CD4-positive, alpha-beta T cell treated with Interleukin-15 for 4 hours (primary cell): ENCODE measurements at regions not wholly inside any gene's neighbourhood (a gene's known extent, or its start where the extent isn't known, plus 50 kb on each side); places are given as distances from the start of the nearest gene placed in this dataset.

Experiments
- DNase-seq: peaks from one replicate; pipeline ENCODE4 v3.0.0-alpha.2; 2020; ENCODE audit warnings: low spot score

GRCh38 chr4:10334506-10335028 is 122.7 kb downstream of the ZNF518B start:
- DNase-seq, result no peak

DNA sequence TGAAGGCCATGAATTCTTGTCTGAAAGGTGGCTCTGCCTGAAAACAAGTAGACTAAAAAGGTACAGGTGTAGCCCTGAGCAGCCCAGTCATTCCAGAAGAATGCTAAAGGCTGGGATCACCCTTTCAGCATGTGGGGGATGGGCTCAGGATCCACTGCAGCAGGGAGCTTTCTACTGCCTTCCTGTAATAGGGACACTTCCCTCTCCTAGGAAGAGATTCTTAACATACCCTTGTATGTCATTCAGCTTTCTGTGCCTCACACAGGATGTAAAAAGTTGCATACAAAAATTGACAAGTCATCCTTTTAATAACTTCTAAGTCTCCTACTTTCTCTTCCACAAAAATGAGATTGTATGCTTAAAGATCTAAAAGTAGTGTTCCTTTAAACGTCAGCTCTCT is 123.3 kb downstream of the ZNF518B start:
- DNase-seq, result no peak

DNA sequence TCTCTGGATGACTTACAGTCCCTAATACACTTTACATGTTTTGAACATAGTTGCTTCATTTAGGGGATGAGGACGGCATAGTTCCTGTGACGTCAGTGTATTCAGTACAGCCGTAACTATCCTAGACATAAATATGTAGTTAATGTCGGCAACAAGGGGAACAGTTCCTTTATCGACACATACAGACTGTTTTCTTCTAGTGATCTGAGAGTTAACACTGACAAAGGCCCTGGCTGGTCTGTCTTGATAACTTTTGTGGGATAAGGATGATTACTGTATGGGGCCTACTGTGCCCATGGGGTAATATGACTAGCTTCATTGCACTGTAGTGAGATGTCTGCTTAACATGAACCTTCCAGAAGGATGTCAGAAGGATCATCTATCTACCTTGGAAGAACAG is 131.2 kb downstream of the ZNF518B start:
- no peak for DNase-seq

- DNase-seq, result no peak
Measured at GRCh38 chr4:10321931-10322330, 135.3 kb downstream of the ZNF518B start.

- no peak for DNase-seq
Measured at GRCh38 chr4:10320130-10320529, 137.1 kb downstream of the ZNF518B start.

DNA sequence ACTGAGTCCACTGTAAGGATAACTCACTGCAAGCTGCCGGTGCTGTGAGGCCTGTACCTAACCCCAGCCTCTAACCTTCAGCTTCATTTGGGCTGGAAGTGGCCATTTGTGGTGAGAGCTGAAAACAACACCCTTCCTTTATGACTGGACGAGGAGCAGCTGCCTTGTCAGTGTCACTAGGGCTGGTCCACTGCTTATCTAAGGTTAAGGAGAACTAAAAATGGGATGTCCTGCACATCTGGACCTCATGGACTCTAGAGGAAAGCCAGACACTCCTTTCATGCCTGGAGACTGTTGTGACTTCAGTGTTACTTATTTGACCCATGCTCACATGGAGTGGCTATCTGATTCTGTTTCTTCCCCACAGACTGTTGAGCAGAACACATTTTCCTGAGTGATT is 139.9 kb downstream of the ZNF518B start:
- DNase-seq, result no peak

DNA sequence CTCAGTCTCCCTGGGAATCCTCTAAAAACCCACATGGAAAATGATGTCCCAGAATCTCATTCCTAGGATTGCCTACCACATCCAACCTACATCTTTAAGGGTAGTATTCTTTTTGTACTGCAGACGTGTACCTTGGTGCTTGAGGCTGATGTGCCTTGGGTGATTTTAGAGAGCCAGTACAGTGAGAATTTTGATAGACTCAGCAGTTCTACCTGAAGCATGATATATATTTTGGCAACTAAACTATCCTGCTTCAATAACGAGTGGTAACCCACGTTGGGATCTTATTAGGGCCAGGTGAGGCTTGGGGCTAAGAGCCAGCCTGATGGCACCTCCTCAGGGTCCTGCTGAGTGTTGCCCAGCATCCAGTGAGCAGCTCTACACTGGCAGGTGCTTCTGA is 140.4 kb downstream of the ZNF518B start:
- DNase-seq, result no peak

GRCh38 chr4:10315638-10316037 is 141.6 kb downstream of the ZNF518B start:
- no peak for DNase-seq

DNA sequence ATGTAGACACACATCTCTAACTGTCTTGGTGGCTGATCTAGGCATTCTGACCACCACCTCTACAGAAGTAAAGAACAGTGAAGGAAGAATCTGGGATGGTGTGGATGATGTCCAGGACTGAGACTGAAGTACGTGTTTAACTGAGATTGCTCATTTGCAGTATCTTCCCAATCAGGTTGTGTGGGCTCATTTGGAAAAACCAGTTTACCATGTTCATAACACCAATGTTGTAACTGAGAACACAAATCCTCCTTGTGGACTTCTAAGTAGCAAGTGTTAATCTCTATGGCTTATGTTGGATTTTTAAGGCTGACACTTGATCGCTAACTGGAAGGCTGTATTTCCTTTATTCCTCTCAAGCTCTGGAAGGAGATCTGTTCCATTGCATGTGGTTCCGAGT is 144.7 kb downstream of the ZNF518B start:
- no peak for DNase-seq

- DNase-seq, result no peak
Measured at GRCh38 chr4:10311939-10312338, 145.3 kb downstream of the ZNF518B start.

- DNase-seq, result no peak
Measured at GRCh38 chr4:10305816-10306215, 151.4 kb downstream of the ZNF518B start.

GRCh38 chr4:10303291-10303690 is 153.9 kb downstream of the ZNF518B start:
- DNase-seq, result no peak

GRCh38 chr4:10302096-10302495 is 155.1 kb downstream of the ZNF518B start:
- DNase-seq, result no peak

DNA sequence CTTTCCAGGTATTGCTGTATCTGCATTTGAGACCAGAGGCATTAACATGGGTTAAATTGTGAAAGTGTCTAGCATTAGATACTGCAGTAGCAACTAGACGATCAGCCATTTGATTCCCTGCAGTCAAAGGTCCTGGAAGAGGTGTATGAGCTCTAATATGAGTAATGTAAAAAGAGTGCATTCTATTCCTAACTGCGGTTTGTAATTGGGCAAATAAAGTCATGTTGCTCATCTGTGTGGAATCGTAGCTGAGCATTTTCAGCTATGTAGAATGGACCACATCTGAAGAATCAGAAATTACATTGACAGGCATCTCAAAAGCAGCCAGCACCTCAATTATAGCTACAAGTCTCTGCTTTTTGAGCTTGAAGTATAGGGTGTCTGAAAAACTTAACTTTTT is 157.6 kb downstream of the ZNF518B start:
- DNase-seq, result no peak

DNA sequence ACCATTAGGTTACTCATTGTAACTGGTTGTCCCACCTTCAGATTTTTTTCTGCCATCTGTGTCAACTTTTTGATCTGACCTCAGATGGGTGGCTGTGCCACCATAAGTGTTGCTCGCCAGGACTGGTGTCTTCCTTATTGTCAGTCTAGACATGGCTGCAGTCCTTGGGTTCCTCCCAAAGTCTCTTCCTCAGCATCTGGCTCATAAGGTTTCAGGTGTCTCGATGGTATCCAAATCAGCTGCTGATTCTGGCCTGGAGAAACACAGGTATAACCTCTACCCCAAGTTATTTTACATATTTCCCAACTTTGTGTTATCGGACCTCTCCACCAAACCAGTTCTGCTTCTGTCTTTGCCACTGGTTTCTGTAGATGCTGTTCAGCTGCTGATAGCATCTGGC is 158.5 kb downstream of the ZNF518B start:
- DNase-seq, result no peak

DNA sequence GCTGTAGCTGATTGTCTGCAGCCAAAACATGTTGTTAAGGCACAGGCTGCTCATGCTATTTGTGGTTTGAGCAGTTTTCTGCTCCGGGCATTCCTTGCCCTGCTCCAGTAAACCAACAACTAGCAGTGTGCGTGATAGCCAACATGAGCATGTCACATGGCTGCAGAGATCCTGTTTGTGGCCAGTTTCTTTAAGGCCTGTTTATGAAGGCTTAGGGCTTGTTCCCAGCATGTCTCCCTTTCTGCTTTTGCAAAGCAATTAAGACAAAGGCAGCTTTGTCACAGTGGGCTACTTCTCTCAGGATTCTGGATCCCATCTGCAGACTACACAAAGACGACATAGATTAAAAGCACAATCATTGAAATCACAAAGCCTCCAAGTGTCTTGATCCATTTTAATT is 160.5 kb downstream of the ZNF518B start:
- no peak for DNase-seq

DNA sequence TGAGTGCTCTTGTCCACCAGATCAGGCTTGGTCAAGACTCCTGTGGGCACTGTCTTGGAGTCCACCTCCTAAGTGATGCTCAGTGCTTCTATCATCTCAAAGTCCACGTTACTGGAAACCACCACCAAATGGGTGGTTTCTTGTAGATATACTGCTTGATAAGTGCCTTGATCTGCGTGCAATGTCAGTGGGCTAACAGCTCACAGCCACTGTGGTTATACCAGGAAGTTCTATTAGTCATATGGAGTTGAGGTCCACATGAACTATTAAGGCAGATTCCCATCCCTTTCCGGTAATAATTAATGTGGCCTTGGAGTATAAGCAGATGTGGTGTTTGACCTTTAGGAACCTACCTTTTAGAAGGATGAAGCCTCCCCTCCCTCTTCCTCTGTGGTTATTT is 161.9 kb downstream of the ZNF518B start:
- DNase-seq, result no peak

DNA sequence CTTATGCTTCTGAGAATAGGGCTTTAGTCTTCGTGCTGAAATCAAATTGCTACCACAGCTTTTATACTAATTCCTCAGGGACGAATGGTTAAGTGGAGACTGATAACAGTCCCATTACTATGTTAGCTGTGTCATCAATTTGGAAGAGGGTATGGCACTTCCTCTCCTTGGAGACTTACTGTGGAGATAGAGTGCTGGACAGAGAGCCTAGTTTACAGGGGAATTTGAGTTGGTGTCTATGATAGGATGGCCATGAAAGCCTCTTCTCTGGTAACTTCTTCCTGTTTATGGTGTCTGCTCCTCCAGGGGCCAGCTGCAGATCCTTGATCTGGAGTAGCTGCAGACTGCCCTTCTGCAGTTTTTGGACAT is 167.7 kb downstream of the ZNF518B start:
- DNase-seq, result no peak

DNA sequence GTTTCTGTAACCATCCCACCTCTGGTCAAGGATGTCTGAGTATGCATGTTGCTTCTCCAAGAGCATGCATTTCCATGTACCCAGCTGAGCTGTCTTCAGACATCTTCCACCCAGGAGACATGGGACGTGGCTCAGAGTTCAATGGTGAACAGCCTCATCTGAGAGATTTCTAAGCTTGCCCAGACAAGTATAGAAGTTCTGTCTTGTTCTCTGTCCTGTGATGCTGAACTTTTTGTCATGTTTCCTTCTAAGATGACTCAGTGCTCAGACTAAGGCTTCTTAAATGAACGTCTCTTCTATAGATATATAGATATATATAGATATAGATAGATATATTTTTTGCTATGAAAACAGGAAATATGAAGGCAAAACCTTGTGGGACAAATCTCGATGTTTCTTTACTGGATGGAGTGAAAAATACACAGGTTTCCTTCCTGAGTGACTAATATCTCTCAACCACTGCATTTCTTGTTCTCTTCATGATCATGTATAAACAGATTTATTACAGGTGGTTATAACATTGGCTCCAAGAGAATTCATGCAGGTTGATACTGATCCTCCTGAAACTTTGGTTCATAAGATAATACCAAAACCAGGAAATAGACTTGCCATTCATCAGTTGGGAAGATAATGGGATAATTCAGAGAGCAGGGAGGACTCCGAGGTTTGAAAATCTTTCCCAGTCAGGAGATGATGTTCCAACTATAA is 168.2 kb downstream of the ZNF518B start:
- no peak for DNase-seq

DNA sequence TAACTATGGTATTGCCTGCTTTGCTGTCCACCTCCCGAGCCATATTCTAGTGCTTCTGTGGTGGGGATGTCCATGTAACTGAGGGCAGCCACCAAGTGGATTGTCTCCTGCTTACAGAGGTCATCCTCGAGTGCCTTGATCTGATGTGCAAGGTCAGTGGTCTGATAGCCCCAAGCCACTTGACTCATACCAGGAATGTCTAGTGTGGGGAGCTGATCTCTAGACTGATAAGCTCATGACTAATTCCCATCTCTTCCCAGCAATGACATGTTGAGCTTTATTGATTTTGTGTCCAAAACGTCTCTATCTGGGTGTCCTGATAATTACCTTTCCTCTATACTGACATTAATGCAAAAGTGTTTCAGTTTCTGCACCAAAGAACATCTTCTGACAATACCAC is 168.4 kb upstream of the WDR1 start:
- DNase-seq, result no peak

GRCh38 chr4:10283761-10284160 is 167.2 kb upstream of the WDR1 start:
- no peak for DNase-seq

DNA sequence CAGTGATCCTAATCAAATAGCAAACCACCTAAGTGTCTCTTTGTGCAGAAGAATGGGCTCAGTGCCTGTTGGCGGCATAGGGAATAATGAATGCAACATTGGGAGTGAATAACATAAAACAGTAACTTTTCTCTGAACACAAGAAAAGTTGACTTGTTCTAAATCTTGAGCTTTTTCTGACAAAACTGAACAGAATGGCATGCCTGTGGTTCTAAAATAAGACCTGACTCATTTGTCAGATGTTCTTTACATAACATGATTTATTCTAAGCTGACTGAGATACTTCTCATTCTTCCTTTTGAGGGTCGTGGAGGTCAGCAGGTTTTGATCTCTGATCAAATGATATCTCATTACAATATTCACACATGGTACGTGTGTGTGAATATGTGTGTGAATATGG is 165.4 kb upstream of the WDR1 start:
- DNase-seq, result no peak

GRCh38 chr4:10279261-10279660 is 162.7 kb upstream of the WDR1 start:
- no peak for DNase-seq

- DNase-seq, result no peak
Measured at GRCh38 chr4:10278071-10278470, 161.5 kb upstream of the WDR1 start.
